ENCODE measurements at regions not wholly inside any gene's neighbourhood (a gene's known extent, or its start where the extent isn't known, plus 50 kb on each side); places are given as distances from the start of the nearest gene placed in this dataset.

DNA sequence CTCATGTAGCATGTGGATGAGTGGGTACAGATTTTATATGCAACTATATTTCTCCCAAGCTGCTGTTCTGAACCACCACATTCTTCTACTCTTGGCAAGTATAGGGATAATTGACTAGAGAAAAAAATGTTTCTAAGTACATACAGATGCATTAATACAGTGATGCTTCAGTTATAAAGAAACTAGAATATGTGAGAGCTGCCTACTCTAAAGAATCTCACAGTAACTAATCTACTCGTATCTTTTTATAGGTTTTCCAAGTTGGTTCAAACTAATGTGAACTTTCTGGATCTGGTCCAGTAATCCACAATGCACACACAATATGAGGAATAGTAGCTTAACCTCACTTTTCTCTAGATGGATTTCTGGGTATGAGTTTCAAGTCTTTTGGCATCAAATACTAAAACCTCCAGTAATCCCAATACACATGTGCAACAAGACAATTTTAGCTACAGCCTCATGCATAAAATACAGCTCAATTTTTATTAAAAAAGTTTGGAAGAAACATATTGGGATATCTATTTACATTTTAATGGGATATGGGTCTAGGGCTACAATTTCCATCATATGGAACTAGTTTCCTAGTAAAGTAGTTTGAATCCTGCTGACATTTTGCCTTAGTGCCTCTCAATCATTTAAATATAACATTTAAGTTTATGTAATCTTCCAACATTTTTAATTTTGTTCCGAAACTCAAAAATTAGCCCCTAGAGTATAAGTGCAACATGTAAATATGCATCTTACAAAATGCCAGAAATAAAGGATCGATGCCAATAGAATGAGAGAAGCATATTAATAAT, 2209.7 kb downstream of the LRRC4C start:
- ChIA-PET CTCF (no interaction called here), POLR2A (no interaction called here)
- Histone ChIP-seq H3K9me3 (ENCODE audit: control insufficient read depth, insufficient read depth, low read length) (peaks cover under 1% of the 10 kb centered on the region; the same call in 1 of the 2 replicates), H3K27me3 (ENCODE audit: control insufficient read depth, insufficient read depth, low read length) (no peaks in the 10 kb centered on the region), H3K4me3 (ENCODE audit: low read depth, low read length) (no peak overlapping the region), H3K27ac (ENCODE audit: low read depth, low read length) (no peak overlapping the region)
- TF ChIP-seq, protein P1, sequence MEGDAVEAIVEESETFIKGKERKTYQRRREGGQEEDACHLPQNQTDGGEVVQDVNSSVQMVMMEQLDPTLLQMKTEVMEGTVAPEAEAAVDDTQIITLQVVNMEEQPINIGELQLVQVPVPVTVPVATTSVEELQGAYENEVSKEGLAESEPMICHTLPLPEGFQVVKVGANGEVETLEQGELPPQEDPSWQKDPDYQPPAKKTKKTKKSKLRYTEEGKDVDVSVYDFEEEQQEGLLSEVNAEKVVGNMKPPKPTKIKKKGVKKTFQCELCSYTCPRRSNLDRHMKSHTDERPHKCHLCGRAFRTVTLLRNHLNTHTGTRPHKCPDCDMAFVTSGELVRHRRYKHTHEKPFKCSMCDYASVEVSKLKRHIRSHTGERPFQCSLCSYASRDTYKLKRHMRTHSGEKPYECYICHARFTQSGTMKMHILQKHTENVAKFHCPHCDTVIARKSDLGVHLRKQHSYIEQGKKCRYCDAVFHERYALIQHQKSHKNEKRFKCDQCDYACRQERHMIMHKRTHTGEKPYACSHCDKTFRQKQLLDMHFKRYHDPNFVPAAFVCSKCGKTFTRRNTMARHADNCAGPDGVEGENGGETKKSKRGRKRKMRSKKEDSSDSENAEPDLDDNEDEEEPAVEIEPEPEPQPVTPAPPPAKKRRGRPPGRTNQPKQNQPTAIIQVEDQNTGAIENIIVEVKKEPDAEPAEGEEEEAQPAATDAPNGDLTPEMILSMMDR (IDR thresholded peaks at IDR 0.05; ENCODE audit: low read depth, low read length) = no peak
- DNase-seq (ENCODE audit: low read depth, low spot score) = no peak

- Histone ChIP-seq H3K4me3 (ENCODE audit: low read depth, low read length) (no peak overlapping the region), H3K9me3 (ENCODE audit: control insufficient read depth, insufficient read depth, low read length) (no peaks in the 10 kb centered on the region), H3K27ac (ENCODE audit: low read depth, low read length) (no peak overlapping the region), H3K27me3 (ENCODE audit: control insufficient read depth, insufficient read depth, low read length) (no peaks in the 10 kb centered on the region)
- DNase-seq (ENCODE audit: low read depth, low spot score) = no peak
- TF ChIP-seq, protein P1 (IDR thresholded peaks at IDR 0.05; ENCODE audit: low read depth, low read length) = no peak
- ChIA-PET CTCF (no interaction called here), POLR2A (no interaction called here)
These were observed 2211.8 kb downstream of the LRRC4C start for GRCh38 chr11:39247570-39248137.

GRCh38 chr11:39239553-39239952, 2219.9 kb downstream of the LRRC4C start:
- no peak overlapping the region for H3K27ac ChIP-seq (ENCODE audit: low read depth, low read length)
- CTCF ChIA-PET = no interaction called here
- no peak for DNase-seq (ENCODE audit: low read depth, low spot score)
- TF ChIP-seq, protein P1 (IDR thresholded peaks at IDR 0.05; ENCODE audit: low read depth, low read length) = no peak
- H3K9me3 ChIP-seq (ENCODE audit: control insufficient read depth, insufficient read depth, low read length) = peaks cover 4% of the 10 kb centered on the region
- POLR2A ChIA-PET = no interaction called here
- H3K27me3 ChIP-seq (ENCODE audit: control insufficient read depth, insufficient read depth, low read length) = no peaks in the 10 kb centered on the region
- no peak overlapping the region for H3K4me3 ChIP-seq (ENCODE audit: low read depth, low read length)

GRCh38 chr11:39236916-39237315, 2222.5 kb downstream of the LRRC4C start:
- TF ChIP-seq, protein P1 (IDR thresholded peaks at IDR 0.05; ENCODE audit: low read depth, low read length) = no peak
- peaks cover 9% of the 10 kb centered on the region for H3K9me3 ChIP-seq (ENCODE audit: control insufficient read depth, insufficient read depth, low read length)
- DNase-seq (ENCODE audit: low read depth, low spot score) = no peak
- CTCF ChIA-PET = no interaction called here
- no peaks in the 10 kb centered on the region for H3K27me3 ChIP-seq (ENCODE audit: control insufficient read depth, insufficient read depth, low read length)
- no peak overlapping the region for H3K4me3 ChIP-seq (ENCODE audit: low read depth, low read length)
- POLR2A ChIA-PET = no interaction called here
- H3K27ac ChIP-seq (ENCODE audit: low read depth, low read length) = no peak overlapping the region

GRCh38 chr11:39221550-39222138, 2237.8 kb downstream of the LRRC4C start:
- ChIA-PET CTCF (no interaction called here), POLR2A (no interaction called here)
- DNase-seq (ENCODE audit: low read depth, low spot score) = no peak
- Histone ChIP-seq H3K27ac (ENCODE audit: low read depth, low read length) (no peak overlapping the region), H3K4me3 (ENCODE audit: low read depth, low read length) (no peak overlapping the region), H3K9me3 (ENCODE audit: control insufficient read depth, insufficient read depth, low read length) (peaks cover 12% of the 10 kb centered on the region), H3K27me3 (ENCODE audit: control insufficient read depth, insufficient read depth, low read length) (no peaks in the 10 kb centered on the region)
- TF ChIP-seq, protein P1 (IDR thresholded peaks at IDR 0.05; ENCODE audit: low read depth, low read length) = no peak
